Anterior cingulate cortex (tissue), 58 donors: ENCODE measurements at regions not wholly inside any gene's neighbourhood (a gene's known extent, or its start where the extent isn't known, plus 50 kb on each side); places are given as distances from the start of the nearest gene placed in this dataset.
A peak's percentile ranks its signal among the peaks of the same experiment; 100 is the strongest.

ENCODE experiments used
- DNase-seq, 58 donors: peaks; one replicate each; lab custom pipeline; 2025; lab: John Stamatoyannopoulos, UW

DNA sequence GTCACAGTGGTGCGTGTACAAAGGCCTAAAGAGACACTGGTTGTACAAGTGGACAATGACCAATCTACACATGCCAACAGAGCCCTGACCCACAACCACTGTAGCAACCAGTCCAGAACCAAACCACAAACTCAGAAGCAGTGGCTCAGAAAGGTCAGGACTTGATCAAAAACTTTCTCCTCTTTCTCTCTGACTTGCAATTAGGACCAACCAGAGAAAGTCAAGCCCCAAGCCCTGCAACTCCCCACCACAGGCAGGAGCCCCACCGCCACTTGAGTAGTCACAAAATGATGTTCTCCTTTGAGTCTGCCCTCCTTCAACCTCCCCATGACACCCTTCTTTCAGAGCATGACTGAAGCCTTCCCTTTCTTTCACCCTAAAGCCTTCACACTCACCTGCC, 291.8 kb downstream of the CDH10 start:
- DNase-seq = no peak

DNA sequence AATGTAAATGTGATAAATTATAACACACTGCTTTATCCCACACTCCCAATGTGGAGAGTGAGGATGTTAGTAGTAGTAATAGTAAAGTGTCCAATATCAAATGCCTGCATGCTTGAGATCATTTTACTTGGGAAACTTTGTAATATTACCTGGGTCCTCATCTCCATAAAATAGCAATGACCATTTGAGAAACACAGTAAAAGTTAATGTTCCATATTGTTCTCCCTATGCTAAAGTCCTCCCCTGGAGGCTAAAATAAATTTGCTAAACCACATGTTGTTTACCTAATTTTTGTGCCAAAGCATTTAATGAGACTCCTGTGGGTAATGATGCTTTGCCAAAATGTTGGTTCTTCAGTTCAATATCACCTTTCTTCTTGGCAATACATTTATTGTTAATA, 291.2 kb downstream of the CDH10 start:
- no peak for DNase-seq

DNA sequence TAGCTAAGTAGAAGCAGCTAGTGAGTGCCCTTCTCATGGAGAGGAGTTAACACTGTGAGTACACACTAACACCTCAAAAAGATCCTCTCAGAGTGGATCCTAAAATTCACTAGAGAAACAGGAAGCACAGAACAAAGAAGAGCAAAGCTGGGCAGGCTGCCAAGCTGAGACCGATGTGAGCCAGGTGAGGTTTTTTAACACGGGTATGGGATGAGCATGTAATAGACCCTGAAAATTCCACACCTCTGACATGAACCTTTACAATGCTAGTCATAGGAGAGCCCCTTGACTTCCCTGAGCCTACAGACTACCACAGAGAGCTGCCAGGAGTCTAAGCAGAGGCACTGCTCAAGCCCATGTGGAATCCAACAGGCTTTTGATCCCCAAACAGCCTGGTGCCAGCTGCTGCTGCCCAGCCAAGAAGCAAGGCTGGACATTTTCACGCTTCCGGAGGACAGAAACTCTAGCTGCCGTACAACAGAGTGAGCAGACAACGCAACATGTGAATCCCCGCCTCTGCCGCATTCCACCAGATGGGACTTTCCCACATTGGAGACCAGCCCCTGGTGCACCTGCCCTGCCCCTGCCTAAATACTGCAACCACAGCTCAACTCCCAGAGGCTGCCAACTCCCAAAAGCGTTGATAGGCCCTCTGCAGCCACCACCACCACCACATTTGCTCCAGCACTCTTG, 280.8 kb downstream of the CDH10 start:
- peak in 1 of 58 donors; percentile 3 for DNase-seq

DNA sequence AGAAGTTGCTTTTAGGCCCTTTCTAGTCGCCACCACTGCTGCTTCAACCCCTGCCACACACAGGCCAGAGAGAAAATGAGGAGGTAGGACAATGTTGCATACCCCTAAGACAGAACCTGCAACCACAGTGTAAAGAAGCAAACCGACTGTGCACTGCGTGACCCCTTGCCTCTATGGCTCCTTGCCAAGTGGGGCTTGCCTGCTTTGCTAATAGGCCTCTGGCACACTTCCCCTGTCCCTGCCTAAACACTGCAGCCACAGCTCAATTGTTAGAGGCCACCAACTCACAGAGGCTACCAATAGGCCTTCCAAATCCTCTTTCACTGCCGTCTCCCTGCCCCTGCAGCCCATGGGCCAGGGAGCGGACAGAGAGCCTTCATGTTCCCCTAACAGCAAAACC, 280.1 kb downstream of the CDH10 start:
- DNase-seq = peak in 10 of 58 donors; percentile 2 to 16 (median 6)

DNA sequence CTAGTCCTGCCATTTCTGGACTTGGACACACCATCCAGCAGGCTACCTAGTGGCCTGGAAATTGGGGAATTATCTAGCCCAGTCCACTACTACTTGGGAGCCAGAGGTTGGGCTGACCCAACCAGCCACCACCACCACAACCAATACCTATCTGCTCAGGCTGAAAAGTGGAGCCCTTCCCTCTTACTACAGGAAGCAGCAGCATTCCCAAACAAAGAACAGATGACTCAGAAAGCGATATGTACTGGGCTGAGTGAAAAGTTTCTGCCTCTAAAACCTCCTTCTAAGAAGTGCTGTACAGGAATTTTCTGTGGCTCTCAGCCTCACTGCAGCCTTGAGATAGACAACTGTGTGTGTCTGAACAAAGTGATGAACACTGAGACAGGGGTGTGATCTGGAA, 279.4 kb downstream of the CDH10 start:
- DNase-seq = no peak

DNA sequence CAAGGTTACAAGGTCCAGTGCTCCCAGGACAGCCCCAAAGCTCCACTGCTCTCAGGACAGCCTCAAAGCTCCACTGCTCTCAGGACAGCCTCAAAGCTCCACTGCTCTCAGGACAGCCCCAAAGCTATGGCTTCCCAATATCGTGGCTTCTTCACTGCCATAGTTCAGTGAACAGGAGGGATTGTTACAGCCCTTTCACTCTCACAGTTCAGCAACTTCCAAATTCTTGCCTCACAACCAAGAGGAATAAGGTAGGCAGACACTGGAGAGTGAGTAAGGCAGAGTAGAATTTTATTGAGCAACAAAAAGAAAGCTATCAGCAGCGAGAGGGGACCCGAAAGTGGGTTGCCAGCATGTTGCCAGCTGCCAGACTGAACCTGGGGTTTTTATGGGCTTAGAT, 277.6 kb downstream of the CDH10 start:
- no peak for DNase-seq

DNA sequence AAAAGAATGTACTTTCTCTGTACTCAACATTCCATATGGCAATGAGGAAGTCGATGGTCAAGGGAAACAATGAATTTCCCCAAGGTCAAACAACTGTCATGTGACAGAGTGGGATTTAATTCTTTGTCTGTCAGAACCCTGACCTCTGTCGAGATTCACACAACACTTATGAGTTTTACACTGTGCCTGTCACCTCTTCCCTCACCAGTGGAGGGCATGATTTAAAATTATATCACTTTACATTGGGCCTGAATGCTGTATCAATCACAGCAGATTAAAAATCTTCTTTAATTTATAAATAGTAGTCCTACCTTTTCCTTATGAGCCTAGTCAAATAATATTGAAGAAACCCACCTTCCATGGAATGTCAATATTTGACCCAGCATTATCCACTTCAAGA, 276.7 kb downstream of the CDH10 start:
- no peak for DNase-seq

DNA sequence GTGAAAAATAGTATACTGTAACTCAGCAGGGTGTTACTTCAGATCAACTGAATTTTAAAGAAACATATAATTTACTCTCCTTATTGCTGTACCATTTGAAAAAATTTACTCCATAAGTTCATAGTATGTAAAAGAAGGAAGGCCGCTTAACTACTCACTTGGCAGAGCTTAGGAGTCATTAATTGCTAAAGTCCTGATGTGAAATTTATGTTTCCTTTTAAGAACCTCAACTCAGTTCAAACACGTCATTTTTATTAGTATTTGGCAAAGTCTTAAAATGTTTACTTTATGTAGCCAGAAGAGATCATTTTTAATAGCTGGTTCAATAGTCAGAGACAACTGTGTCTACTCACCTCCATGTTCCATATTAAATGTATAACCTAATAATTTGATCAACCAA, 268.6 kb downstream of the CDH10 start:
- DNase-seq = no peak

DNA sequence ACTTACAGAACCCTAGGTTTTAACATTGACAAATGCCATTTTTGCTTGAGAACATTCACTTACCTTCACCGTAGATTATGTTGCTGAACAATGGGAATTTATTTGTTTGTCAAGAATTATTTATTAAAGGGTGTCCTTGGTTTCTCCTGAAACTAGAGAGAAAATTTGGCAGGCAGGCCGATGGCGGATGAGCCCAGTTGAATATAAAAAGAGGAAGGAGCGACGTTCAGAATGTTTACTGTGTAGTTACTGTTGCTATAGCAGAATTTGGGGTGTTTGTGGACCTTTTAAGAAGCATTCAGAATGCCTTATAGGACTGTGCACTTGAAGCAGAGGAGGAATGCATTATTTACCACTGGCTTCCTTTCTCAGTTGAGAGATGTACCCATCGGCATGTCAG, 268.2 kb downstream of the CDH10 start:
- no peak for DNase-seq

DNA sequence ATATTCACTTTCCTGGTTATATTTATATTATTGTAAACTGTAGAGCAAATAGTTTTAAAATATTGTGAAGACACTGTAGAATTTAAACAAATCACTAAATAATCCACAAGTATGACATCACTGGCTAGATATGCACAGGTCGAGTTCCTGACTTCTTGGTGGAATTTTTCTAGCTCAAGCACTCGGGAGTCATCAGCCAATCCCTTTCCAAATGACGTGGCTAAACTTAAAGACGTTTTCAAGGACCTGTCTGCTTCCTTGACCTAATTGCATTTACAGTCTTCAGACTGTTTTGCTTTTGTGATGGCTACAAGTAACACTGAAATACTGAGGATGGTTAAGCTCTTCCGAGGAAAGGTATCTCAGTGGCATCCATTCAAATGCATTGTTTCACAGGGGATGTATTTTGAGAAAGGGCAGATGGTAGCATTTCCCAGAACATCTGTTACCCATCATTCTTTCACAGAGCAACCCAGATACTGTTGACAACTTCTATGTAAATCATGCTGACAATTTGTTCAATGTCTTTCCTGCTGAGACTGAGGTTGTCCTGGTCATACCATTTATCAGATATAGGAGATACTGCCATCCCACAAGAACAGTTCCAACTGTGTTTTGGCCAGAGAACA, 262.8 kb downstream of the CDH10 start:
- no peak for DNase-seq

DNA sequence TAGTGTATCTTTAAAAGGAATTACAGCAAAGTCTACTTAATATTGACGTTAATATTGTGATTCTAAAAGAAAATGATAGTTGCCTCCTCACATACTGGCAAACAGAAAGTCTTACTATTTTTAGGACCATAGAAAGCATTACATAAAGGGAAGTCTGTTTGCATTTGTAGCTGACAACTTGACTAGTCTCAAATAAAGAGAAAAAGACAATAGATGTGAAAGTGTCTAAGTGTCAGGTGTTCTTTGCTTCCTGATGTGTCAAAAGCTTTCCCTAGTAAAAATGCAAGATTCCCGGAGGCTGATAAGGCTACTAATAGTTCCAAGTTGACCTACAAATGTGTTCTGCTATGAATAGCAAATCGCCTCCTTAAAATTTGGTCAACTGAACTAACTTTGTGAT, 259.7 kb downstream of the CDH10 start:
- DNase-seq = no peak

DNA sequence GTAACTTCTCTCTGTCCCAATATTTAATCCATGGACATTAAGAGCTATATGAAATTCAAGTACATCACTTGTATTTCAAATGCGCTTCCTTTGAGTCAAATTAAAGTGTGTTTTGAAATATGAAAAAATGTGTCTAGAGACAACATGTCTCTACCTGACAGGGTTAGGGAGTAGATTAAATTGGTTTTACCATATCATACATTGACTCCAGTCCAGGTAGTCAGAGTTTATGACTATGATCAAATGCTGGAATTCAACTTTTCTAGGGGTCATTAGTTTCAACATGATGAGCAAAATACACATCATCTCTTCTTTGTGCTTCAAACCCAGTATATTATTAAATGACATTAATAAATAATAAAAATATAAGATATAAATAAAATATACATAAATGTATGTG, 259.2 kb downstream of the CDH10 start:
- DNase-seq = no peak

DNA sequence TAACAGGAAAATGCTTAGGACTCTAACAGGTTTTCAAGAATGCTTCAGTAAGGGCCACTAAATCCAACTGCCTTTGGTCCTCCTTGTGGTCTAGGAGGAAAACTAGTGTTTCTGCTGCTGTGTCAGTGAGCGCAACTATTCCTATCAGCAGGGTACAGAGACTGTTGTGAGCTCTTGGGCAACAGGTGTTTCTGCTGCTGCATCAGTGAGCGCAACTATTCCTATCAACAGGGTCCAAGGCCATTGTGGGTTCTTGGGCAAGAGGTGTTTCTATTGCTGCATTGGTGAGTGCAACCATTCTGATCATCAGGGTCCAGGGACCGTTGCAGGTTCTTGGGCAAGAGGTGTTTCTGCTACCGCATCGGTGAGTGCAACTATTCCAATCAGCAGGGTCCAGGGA, 256.3 kb downstream of the CDH10 start:
- DNase-seq = no peak

DNA sequence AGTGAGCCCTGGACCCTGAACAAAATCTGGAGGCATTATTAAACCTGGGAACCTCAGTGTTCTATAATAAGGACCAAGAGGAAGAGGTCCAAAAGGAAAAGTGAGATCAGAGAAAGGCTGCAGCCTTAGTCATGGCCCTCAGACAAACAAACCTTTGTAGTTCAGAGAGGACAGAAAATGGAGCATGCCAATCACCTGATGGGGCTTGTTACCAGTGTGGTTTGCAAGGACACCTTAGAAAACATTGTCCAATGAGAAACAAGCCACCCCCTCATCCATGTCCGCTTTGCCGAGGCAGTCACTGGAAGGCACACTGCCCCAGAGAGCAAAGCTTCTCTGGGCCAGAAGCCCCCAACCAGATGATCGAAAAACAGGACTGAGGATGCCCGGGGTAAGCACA, 254.8 kb downstream of the CDH10 start:
- DNase-seq = no peak

DNA sequence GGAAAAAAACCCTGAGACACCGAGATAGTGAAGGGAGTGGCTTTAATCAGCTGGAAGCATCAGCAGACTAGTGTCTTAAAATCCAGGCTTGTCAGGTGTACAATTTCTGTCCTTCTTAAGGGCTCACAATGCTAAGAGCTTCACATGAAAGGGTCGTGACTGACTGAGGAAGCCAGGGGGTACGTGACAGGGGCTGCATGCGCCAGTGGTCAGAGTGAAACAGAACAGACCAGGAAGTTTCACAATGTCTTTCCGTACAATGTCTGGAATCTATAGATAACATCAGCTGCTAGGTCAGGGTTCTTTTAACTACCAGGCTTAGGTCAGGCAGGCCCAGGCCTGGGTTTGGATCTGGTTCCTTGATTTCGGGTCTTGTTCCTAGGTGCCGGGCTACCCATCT, 253.0 kb downstream of the CDH10 start:
- DNase-seq = peak in 4 of 58 donors; percentile 2 to 15 (median 6)

DNA sequence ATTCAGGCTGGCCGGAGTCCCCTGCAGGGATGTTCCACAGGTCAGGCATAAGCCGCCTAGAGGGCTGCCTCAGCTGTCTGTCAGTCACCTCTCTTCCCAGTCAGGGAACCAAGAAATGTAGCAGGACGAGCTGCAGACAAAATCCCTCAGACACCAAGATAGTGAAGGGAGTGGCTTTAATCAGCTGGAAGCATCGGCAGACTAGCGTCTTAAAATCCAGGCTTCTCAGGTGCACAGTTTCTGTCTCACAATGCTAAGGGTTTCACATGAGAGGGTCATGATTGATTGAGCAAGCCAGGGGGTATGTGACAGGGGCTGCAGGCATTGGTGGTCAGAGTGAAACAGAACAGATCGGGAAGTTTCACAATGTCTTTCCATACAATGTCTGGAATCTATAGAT, 247.2 kb downstream of the CDH10 start:
- DNase-seq = no peak

DNA sequence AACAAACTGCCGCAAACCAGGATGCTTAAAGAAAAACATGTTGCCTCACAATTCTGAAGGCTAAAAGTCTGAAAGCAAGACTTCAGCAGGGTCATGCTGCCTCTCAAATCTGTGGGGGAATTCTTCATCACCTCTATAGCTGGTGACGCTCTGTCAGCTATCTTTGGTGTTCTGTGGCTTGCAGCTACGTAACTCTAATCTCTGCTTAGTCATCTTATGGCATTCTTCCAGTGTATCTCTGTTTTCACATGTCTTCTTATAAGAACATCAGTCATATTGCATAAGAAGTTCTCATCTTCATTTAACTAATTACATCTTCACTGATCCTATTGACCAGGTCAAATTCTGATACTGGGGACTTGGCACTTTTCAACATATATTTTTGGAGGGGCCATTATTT, 243.0 kb downstream of the CDH10 start:
- DNase-seq = no peak

DNA sequence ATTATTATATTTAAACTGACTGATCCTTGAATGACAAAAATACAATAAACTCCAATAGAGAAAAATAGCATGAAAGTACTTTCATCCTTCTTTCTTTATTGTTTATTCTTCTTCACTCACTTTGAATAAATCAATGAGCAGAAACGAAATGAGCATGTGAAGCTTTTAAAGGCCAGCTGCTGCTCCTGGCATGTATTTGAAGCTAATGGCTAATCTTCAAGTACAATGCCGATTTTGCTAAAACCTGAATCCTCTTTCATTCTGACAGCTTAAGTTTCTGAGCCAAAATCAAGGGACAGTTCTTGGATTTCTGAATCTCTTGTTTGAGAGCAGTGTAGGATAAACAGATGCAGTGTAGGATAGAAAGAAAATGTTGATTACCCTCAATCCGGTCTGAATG, 237.3 kb downstream of the CDH10 start:
- no peak for DNase-seq

DNA sequence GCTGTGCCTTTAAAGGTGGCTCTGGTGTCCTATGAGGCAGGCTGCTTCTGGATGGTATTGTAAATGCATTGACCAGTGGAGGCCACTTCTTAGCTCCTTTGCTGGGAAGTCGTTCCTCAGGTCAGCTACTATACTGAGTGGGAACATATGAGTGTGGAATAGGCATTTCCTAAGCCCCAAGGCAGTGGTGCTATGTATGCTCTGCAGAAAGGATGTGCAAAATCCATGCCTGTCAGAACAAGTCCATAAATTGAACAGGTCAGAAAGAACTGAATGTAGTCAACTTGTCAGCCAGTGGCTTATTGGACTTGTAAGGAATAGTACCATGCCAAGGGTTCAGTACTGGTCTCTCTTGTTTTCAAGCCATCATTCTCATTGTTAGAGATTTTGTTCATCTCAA, 216.4 kb downstream of the CDH10 start:
- no peak for DNase-seq

DNA sequence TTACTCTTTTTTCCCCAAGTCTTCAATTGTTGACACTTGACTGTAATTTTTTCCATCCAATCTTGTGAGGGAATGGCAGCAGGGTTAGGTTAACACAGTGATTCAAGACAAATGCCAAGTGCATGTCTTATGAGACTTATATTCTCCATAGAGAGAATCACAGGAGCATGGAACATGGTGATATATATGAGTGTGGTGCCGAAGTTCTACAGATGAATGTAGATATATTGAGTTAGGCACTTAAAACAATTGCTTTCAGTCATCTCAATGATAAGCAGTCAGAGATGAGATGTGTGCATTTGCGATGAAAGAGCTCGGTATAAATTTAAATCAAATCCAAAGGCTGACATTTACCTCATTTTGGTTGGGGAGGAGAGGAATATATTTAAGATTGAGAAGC, 211.2 kb downstream of the CDH10 start:
- DNase-seq = no peak
